GM12878 (cell line): ENCODE measurements at regions not wholly inside any gene's neighbourhood (a gene's known extent, or its start where the extent isn't known, plus 50 kb on each side); places are given as distances from the start of the nearest gene placed in this dataset.

Experiments used
- BMI1 ChIP-seq: fragments of 450-650 bp; IDR thresholded peaks from 2 replicates; pipeline ENCODE4 v1.6.1; 2016; ENCODE audit warnings: mild to moderate bottlenecking, moderate library complexity, borderline replicate concordance
- CTCF ChIP-seq, 3 experiments: IDR thresholded peaks in 2 of 3; conservative IDR thresholded peaks in 1 of 3; 2 replicates each; pipeline ENCODE4 v1.5.1; 2011; ENCODE audit warnings: low read depth in 3 of 3, low read length in 3 of 3, mild to moderate bottlenecking in 3 of 3, control low read depth in 2 of 3, moderate library complexity in 2 of 3, inconsistent platforms in 1 of 3, mixed read lengths in 1 of 3; ENCODE audit not compliant: control insufficient read depth in 2 of 3, insufficient read depth in 1 of 3; ENCODE audit errors: extremely low read depth in 1 of 3
- EP300 ChIP-seq, 2 experiments: fragments of 150-350 bp in 1 of 2; IDR thresholded peaks; 2 replicates each; pipeline ENCODE4 v1.6.1; 2011 to 2012; ENCODE audit warnings: low read depth in 2 of 2, low read length in 2 of 2, borderline replicate concordance in 1 of 2, improper control_type of control experiment in 1 of 2, inconsistent platforms in 1 of 2; ENCODE audit not compliant: control insufficient read depth in 1 of 2
- GABPA ChIP-seq: IDR thresholded peaks from 2 replicates; pipeline ENCODE4 v1.6.1; 2014; ENCODE audit warnings: antibody characterized with exemption, low read depth, mild to moderate bottlenecking, inconsistent platforms
- NFYB ChIP-seq: IDR thresholded peaks from 2 replicates; pipeline ENCODE4 v1.6.1; 2011; ENCODE audit warnings: low read depth, mild to moderate bottlenecking, low read length, improper control_type of control experiment, moderate library complexity; ENCODE audit not compliant: insufficient read depth
- POLR2A ChIP-seq: IDR thresholded peaks from 2 replicates; pipeline ENCODE4 v1.6.1; 2011; ENCODE audit warnings: low read depth, mild to moderate bottlenecking, low read length
- SIN3A ChIP-seq: IDR thresholded peaks from 2 replicates; pipeline ENCODE4 v1.6.1; 2012; ENCODE audit warnings: low read depth, low read length, improper control_type of control experiment
- SMAD5 ChIP-seq: IDR thresholded peaks from 2 replicates; pipeline ENCODE4 v1.6.1; 2016; ENCODE audit warnings: antibody characterized with exemption, low read depth
- SP1 ChIP-seq: IDR thresholded peaks from one replicate; pipeline ENCODE4 v1.6.1; 2011; ENCODE audit warnings: low read depth, low read length
- SPI1 ChIP-seq: IDR thresholded peaks from 2 replicates; pipeline ENCODE4 v1.6.1; 2011; ENCODE audit warnings: low read depth, mild to moderate bottlenecking, low read length, moderate library complexity, borderline replicate concordance; ENCODE audit not compliant: insufficient read depth
- TAF1 ChIP-seq: IDR thresholded peaks from 2 replicates; pipeline ENCODE4 v1.6.1; 2011; ENCODE audit warnings: mild to moderate bottlenecking, low read depth, low read length, borderline replicate concordance
- ZNF217 ChIP-seq: fragments of 450-650 bp; IDR thresholded peaks from 2 replicates; pipeline ENCODE4 v1.6.1; 2017; ENCODE audit warnings: antibody characterized with exemption, mild to moderate bottlenecking
- ZZZ3 ChIP-seq: IDR thresholded peaks from 2 replicates; pipeline ENCODE4 v1.6.1; 2011; ENCODE audit warnings: low read depth; ENCODE audit not compliant: control insufficient read depth, insufficient read length
- TF ChIP-seq, protein P1 (sequence below): fragments of 150-350 bp; IDR thresholded peaks from 2 replicates; pipeline ENCODE4 v1.6.1; 2016; ENCODE audit warnings: low read depth, low read length

DNA sequence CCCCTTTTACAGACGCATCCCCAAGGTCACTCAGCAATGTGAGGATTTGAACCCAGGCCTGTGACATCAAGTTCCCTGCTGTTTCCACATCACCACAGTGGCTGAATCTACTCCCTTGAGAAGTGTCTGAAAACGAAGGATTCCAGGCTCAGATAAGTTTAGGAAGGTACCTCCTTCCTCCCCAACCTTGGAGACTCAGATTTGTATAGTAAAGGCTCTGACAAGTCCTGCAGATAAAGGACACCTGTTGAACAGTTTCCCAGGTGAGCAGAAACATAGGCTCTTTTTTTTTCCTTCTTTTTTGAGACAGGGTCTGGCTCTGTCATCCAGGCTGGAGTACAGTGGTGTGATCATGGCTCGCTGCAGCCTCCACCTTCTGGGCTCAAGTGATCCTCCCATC is 56.4 kb upstream of the PTPRS start:
- TF ChIP-seq SIN3A (no peak), SMAD5 (no peak), CTCF (IDR thresholded peaks at IDR 0.05 in 2 of 3, conservative IDR thresholded peaks at IDR 0.05 in 1 of 3; ENCODE audit: control insufficient read depth in 2 of 3, extremely low read depth in 1 of 3, insufficient read depth in 1 of 3, low read depth in 3 of 3, low read length in 3 of 3) (no peak), GABPA (no peak), ZNF217 (no peak), SP1 (no peak), NFYB (no peak), SPI1 (no peak), POLR2A (no peak), TAF1 (no peak), EP300 (IDR thresholded peaks at IDR 0.05; ENCODE audit: borderline replicate concordance in 1 of 2, control insufficient read depth in 1 of 2, low read depth in 2 of 2, low read length in 2 of 2) (no peak), BMI1 (no peak), ZZZ3 (no peak)
- TF ChIP-seq, protein P1, sequence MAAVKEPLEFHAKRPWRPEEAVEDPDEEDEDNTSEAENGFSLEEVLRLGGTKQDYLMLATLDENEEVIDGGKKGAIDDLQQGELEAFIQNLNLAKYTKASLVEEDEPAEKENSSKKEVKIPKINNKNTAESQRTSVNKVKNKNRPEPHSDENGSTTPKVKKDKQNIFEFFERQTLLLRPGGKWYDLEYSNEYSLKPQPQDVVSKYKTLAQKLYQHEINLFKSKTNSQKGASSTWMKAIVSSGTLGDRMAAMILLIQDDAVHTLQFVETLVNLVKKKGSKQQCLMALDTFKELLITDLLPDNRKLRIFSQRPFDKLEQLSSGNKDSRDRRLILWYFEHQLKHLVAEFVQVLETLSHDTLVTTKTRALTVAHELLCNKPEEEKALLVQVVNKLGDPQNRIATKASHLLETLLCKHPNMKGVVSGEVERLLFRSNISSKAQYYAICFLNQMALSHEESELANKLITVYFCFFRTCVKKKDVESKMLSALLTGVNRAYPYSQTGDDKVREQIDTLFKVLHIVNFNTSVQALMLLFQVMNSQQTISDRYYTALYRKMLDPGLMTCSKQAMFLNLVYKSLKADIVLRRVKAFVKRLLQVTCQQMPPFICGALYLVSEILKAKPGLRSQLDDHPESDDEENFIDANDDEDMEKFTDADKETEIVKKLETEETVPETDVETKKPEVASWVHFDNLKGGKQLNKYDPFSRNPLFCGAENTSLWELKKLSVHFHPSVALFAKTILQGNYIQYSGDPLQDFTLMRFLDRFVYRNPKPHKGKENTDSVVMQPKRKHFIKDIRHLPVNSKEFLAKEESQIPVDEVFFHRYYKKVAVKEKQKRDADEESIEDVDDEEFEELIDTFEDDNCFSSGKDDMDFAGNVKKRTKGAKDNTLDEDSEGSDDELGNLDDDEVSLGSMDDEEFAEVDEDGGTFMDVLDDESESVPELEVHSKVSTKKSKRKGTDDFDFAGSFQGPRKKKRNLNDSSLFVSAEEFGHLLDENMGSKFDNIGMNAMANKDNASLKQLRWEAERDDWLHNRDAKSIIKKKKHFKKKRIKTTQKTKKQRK = no peak
